GM19043 (cell line): ENCODE measurements at regions not wholly inside any gene's neighbourhood (a gene's known extent, or its start where the extent isn't known, plus 50 kb on each side); places are given as distances from the start of the nearest gene placed in this dataset.

Experiments used
- ATAC-seq: cut with Tn5 transposase; IDR thresholded peaks from one replicate; pipeline ENCODE4 v1.9.1; 2021; ENCODE audit warnings: low read depth; ENCODE audit not compliant: unreplicated experiment

DNA sequence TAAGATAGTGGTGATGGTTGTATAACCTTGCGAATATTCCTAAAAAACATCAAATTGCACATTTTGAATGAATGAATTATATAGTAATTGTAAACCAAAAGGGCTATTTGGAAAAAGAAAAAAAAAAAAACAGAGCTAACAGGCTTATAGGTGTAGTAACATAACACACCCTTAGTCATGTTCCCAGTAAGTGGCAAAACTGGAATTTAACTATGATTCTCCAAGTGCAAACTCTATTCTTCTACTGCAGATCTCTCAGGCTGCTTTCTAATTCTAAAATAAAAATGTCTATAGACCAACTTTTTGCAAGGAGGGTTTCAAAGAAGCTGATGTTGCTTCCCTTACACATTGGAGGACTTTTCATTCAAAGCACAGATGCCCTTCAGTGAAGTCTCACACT is 293.2 kb upstream of the MON1B start:
- no peak for ATAC-seq

GRCh38 chr16:76899767-76900166 is 291.2 kb upstream of the MON1B start:
- no peak for ATAC-seq

DNA sequence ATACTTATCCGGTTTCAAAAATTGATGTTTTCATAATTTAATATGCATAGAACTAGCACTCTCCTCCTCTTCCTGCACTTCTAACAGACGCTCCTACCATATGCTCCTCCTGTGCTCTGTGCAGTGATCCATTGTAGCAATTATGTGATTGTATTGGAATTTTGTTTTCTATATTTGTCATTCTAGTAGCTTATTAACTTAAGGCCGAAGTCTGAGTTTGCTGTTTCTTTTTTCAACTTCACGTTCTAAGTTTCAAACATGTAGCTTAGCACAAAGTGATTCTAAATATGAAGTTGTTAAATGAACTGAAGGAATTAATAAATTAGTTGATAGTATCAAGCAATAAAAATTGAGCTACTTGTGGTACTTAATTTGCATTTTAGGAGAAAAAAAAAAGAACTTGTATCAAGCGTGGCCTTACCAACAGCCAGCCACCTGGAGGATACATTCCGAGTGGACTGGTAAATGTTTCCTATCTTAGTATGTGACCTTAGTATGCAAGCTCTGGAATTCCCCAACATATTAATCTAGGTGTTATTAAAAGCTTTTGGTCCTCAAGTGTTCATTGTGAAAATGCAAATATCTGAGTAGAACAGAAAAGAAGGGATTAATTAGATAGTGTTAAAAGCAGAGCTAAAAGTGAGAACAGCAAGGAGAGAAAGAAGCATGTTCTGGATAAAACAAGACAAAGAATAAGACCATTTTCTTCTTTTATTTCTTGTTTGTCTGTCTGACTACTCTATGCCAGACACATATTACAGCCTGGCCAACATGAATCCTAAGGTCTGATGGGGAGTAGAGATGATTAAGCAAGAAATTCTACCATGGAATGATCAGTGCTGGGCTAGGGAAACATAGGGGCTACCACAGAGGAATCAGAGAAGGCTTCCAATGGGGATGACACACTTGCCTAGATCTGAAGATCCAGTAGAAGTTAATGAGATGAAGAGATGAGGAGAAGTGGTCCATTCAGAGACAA is 290.4 kb upstream of the MON1B start:
- ATAC-seq, result no peak

DNA sequence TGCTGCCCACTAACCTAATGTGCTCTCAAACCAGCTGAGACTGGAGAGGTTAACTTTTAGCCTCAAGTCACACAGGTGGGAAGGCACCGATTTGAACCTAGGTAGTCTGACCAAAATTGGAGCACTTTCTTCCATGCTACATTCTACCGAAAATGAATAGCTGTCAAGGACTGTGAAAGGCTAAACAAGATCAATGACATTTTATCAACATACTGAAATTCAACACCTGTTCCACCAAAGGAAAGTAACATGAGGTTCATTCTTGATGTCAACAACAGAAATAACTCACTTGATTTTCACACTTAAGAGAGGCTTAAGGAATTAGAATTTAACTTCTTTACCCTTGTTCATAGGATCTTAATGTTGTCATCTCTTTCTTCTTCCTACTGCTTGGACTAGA is 284.4 kb upstream of the MON1B start:
- no peak for ATAC-seq

- ATAC-seq, result no peak
Measured at GRCh38 chr16:76910931-76911330, 280.1 kb upstream of the MON1B start.

- no peak for ATAC-seq
Measured at GRCh38 chr16:76913046-76913445, 277.9 kb upstream of the MON1B start.

DNA sequence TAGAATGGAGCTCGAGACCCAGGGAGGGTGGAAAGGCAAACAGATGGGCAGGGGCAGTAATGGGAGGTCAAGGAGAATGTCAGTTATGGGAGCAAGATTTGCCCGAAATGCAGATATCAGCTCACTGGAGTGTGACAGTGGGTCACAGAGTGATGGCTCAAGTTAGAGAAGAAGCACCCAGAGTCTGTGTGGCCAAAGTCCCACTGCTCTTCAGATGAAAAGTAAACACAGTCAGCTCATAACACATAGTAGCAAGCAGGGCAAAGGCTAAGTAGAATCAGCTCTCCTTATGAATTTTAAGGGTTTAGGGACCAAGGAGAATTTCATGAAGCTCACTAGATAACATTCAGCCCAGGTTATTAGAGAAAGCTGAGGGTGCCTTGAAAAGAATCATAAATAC is 264.9 kb upstream of the MON1B start:
- no peak for ATAC-seq

DNA sequence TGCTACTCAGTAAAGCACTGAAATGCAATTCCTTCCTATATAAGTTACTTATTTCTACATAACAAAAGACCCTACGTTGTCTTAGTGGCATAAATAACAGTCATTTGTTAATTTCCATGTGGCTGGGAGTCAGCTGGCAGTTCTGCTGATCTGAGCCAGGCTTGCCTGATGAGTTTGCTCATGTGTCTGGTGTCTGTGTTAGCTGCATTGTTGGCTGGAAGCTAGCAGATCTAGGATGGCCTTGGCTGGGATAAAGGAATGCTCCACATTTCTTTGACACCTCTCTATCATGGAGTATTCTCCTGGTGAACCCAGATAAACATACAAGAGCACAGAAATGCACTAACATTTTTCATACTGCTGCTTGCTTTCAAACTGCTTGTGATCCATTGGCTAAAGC is 264.4 kb upstream of the MON1B start:
- ATAC-seq, result no peak

GRCh38 chr16:76931186-76931585 is 259.8 kb upstream of the MON1B start:
- no peak for ATAC-seq

DNA sequence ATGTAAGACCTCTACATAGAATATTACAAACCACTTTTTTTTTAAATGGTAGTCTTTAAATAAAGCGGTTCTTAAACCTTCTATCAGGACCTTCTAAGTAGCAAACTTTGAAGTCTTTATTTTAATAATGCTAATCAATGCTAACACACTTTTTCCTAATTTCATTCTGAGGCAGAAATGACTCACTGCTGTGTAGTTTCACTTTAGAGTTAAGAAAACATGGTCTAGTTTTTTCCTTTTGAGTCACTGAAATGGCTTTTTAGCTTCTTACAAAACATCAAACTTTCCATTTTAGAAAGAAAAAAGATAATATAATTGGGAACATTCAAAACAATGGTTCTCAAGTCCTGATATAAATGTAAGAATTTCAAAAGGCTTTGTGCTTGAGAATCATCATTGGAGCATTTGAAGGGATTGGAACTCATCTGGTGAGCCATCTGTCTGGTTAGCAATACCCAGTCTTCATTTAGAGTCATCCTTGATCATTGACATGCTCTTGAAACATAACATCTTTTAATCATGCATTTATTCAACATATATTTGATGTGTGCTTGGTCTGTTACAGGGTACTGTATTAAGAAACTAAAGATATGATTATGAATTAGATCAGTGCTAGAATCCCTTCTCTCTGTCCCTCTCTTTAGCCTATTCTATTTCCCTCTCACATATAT is 258.3 kb upstream of the MON1B start:
- no peak for ATAC-seq

DNA sequence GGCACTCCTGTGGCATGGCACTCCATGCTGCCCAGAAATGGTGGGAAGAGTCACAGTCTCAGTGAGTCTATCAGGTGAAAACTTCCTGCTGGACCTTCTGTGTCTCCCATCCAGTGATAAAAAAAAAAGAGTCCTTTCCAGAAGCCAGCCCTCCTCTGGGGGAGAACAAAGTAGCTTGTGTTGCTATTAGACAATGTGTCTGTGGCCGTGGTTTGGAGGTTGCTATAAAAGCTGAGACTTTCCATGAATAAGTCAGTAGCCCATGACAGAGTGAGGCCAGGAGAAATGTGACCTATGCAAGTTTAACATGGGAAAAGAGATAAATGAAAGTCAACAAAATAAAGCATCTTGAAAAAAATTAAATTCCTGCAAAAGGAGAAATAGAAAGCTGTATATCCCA is 250.7 kb upstream of the MON1B start:
- ATAC-seq, result no peak

- no peak for ATAC-seq
Measured at GRCh38 chr16:76941113-76941512, 249.9 kb upstream of the MON1B start.

- no peak for ATAC-seq
Measured at GRCh38 chr16:76942089-76942488, 248.9 kb upstream of the MON1B start.

DNA sequence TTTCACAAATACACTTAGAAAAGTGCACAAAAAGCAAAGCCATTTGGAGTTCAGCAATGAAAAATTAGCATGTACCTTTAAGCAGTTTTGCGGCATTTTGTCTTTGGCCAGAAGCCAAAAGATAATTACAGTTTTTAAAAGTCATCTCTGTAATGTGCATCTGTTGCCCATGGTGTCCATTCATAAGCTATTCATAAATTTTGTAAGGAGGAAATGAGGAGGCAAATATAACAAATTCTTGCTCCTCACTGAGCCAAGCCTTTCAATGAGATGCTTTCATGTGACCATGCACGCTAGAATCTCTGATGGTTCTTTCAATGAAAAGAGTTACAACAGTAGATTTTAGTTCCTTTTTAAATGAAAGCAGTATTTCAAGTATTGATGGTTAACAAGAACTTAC is 247.1 kb upstream of the MON1B start:
- no peak for ATAC-seq

GRCh38 chr16:76946879-76947278 is 244.1 kb upstream of the MON1B start:
- no peak for ATAC-seq

DNA sequence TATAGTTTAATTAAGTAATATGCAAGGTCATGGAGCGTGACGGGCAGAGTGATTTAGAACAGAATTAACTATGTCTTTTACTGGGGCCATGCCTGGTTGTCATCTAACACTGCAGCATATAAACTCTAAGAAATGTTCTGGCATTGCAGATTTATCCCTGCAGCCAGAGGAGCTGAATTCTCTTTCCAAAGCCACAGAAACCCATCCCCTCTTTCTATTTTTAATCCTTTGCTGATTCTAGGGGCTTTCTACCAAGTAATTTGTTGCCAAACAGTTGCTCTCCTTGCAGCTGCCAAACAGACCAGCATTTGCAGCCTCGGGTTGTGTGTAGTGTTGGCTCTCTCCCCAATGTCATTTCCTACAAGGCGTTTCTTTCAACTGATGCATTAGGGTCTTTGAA is 243.2 kb upstream of the MON1B start:
- ATAC-seq, result no peak

GRCh38 chr16:76955629-76956028 is 235.4 kb upstream of the MON1B start:
- ATAC-seq, result no peak

DNA sequence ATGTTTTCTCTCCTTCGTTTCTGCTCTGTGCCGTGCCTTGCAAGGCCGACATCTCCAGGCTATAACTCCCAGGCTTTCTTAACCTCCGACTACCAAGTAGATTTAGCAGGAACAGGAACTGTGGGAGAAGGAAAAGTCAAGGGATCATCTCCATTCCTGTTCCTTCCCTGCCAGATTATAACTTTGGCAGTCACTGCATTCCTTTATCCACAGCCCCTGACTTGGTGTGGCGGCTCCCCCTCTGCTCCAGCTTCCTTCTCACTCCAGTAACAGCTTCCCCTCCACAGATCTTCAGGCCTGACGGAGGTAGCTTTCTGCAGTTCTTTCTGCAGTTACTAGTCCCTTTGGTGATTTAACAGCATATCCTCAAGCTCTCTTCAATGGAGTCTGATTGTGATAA is 234.6 kb upstream of the MON1B start:
- ATAC-seq, result no peak

GRCh38 chr16:76956841-76957240 is 234.1 kb upstream of the MON1B start:
- no peak for ATAC-seq

- no peak for ATAC-seq
Measured at GRCh38 chr16:76959166-76959565, 231.8 kb upstream of the MON1B start.

DNA sequence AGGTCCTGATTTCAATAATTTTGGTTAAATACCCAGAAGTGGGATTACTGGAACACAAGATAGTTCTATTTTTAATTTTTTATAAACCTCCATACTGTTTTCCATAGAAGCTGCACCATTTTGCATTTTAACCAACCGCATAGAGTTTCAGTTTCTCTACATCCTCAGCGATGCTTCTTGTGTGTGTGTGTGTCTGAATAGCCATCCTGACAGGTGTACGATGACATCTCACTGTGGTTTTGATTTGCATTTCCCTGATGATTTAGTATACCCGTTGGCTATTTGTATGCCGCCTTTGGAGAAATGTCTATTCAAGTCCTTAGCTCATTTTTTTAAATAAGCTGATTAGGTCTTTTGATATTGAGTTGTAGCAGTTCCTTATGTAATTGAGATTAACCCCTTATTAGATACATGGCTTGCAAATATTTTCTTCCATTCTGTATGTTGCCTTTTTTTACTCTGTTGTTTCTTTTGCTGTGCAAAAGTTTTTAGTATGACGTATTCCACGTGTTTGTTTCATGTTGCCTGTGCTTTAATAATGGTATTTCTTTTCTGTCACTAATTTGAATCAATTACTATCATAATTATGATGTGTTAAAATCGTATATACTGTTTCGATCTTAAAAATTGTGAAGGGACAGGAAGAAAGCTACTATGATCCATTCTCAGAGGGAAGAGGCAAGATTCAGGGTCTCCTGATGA is 227.2 kb upstream of the MON1B start:
- no peak for ATAC-seq
